ENCODE measurements at regions not wholly inside any gene's neighbourhood (a gene's known extent, or its start where the extent isn't known, plus 50 kb on each side); places are given as distances from the start of the nearest gene placed in this dataset.

- peaks cover 34% of the 10 kb centered on the region for H3K4me1 ChIP-seq (ENCODE audit: insufficient read depth, low read length, poor library complexity, severe bottlenecking)
- H3K36me3 ChIP-seq (ENCODE audit: insufficient read depth, low read length) = no peaks in the 10 kb centered on the region
- H3K9me3 ChIP-seq (ENCODE audit: insufficient read depth, low read depth, low read length) = no peaks in the 10 kb centered on the region
- H3K9me2 ChIP-seq (replicated peaks; ENCODE audit: low read depth, low read length) = no peaks in the 10 kb centered on the region
- H3K27me3 ChIP-seq (ENCODE audit: insufficient read depth, low read length, poor library complexity, severe bottlenecking) = no peaks in the 10 kb centered on the region
- no peak overlapping the region for H3K4me3 ChIP-seq (ENCODE audit: low read length, poor library complexity, severe bottlenecking)
- TF ChIP-seq CTCF (conservative IDR thresholded peaks at IDR 0.05; ENCODE audit: low read length) = peak; percentile 89
- TF ChIP-seq EZH2phosphoT487 (IDR thresholded peaks at IDR 0.05; ENCODE audit: borderline replicate concordance) = no peak
- H3K79me2 ChIP-seq (ENCODE audit: insufficient read depth, low read length) = no peaks in the 10 kb centered on the region
- no peak overlapping the region for H2AFZ ChIP-seq (ENCODE audit: low read length)
- H4K20me1 ChIP-seq (ENCODE audit: insufficient read depth, low read length, poor library complexity, severe bottlenecking) = no peaks in the 10 kb centered on the region
- no peak overlapping the region for H3K4me2 ChIP-seq (ENCODE audit: low read depth, low read length, poor library complexity, severe bottlenecking)
- H3F3A ChIP-seq (ENCODE audit: low read depth) = no peaks in the 10 kb centered on the region
- H3K9ac ChIP-seq (ENCODE audit: low read depth, low read length, poor library complexity, severe bottlenecking) = no peak overlapping the region
Measured at GRCh38 chr16:85316321-85316919, 204.1 kb upstream of the CIBAR2 start.

- no peaks in the 10 kb centered on the region for H3F3A ChIP-seq (ENCODE audit: low read depth)
- H2AFZ ChIP-seq (ENCODE audit: low read length) = no peak overlapping the region
- no peak overlapping the region for H3K4me3 ChIP-seq (ENCODE audit: low read length, poor library complexity, severe bottlenecking)
- no peak overlapping the region for H3K9ac ChIP-seq (ENCODE audit: low read depth, low read length, poor library complexity, severe bottlenecking)
- no peaks in the 10 kb centered on the region for H3K27me3 ChIP-seq (ENCODE audit: insufficient read depth, low read length, poor library complexity, severe bottlenecking)
- H3K4me2 ChIP-seq (ENCODE audit: low read depth, low read length, poor library complexity, severe bottlenecking) = no peak overlapping the region
- H3K36me3 ChIP-seq (ENCODE audit: insufficient read depth, low read length) = no peaks in the 10 kb centered on the region
- no peaks in the 10 kb centered on the region for H3K9me3 ChIP-seq (ENCODE audit: insufficient read depth, low read depth, low read length)
- H3K4me1 ChIP-seq (ENCODE audit: insufficient read depth, low read length, poor library complexity, severe bottlenecking) = peaks cover 29% of the 10 kb centered on the region
- no peaks in the 10 kb centered on the region for H3K79me2 ChIP-seq (ENCODE audit: insufficient read depth, low read length)
- TF ChIP-seq EZH2phosphoT487 (IDR thresholded peaks at IDR 0.05; ENCODE audit: borderline replicate concordance) (no peak), CTCF (conservative IDR thresholded peaks at IDR 0.05; ENCODE audit: low read length) (no peak)
- H3K9me2 ChIP-seq (replicated peaks; ENCODE audit: low read depth, low read length) = no peaks in the 10 kb centered on the region
- H4K20me1 ChIP-seq (ENCODE audit: insufficient read depth, low read length, poor library complexity, severe bottlenecking) = no peaks in the 10 kb centered on the region
Measured at GRCh38 chr16:85316944-85317343, 204.7 kb upstream of the CIBAR2 start.

- no peaks in the 10 kb centered on the region for H3K36me3 ChIP-seq (ENCODE audit: insufficient read depth, low read length)
- no peak overlapping the region for H2AFZ ChIP-seq (ENCODE audit: low read length)
- H3K4me3 ChIP-seq (ENCODE audit: low read length, poor library complexity, severe bottlenecking) = no peak overlapping the region
- TF ChIP-seq EZH2phosphoT487 (IDR thresholded peaks at IDR 0.05; ENCODE audit: borderline replicate concordance) = no peak
- no peak for TF ChIP-seq CTCF (conservative IDR thresholded peaks at IDR 0.05; ENCODE audit: low read length)
- H3K27me3 ChIP-seq (ENCODE audit: insufficient read depth, low read length, poor library complexity, severe bottlenecking) = no peaks in the 10 kb centered on the region
- H3F3A ChIP-seq (ENCODE audit: low read depth) = no peaks in the 10 kb centered on the region
- H4K20me1 ChIP-seq (ENCODE audit: insufficient read depth, low read length, poor library complexity, severe bottlenecking) = no peaks in the 10 kb centered on the region
- no peaks in the 10 kb centered on the region for H3K9me3 ChIP-seq (ENCODE audit: insufficient read depth, low read depth, low read length)
- H3K4me2 ChIP-seq (ENCODE audit: low read depth, low read length, poor library complexity, severe bottlenecking) = no peak overlapping the region
- no peaks in the 10 kb centered on the region for H3K9me2 ChIP-seq (replicated peaks; ENCODE audit: low read depth, low read length)
- H3K79me2 ChIP-seq (ENCODE audit: insufficient read depth, low read length) = no peaks in the 10 kb centered on the region
- peaks cover 22% of the 10 kb centered on the region for H3K4me1 ChIP-seq (ENCODE audit: insufficient read depth, low read length, poor library complexity, severe bottlenecking)
- H3K9ac ChIP-seq (ENCODE audit: low read depth, low read length, poor library complexity, severe bottlenecking) = no peak overlapping the region
Measured at GRCh38 chr16:85317704-85318103, 205.4 kb upstream of the CIBAR2 start.

All from Loucy (cell line).